GM18951 (cell line): ENCODE measurements at regions not wholly inside any gene's neighbourhood (a gene's known extent, or its start where the extent isn't known, plus 50 kb on each side); places are given as distances from the start of the nearest gene placed in this dataset.
"Not testable (repeated sequence)": the region's sequence is repeated elsewhere in the genome, so short reads cannot be mapped to it uniquely, and the experiment has no call there.

Source experiments
- POLR2A ChIP-seq: IDR thresholded peaks from 4 replicates; pipeline ENCODE4 v1.6.1; 2011; ENCODE audit warnings: mild to moderate bottlenecking; ENCODE audit not compliant: insufficient read length, insufficient read depth; ENCODE audit errors: extremely low read depth
- in situ Hi-C: fragments of 300-500 bp; cut with MboI; formaldehyde crosslinking; loops from one replicate; pipeline ENCODE4 v1.12.0; 2022; ENCODE audit warnings: low sequenced_read_pairs, mixed read lengths, inconsistent platforms; ENCODE audit not compliant: unreplicated experiment

DNA sequence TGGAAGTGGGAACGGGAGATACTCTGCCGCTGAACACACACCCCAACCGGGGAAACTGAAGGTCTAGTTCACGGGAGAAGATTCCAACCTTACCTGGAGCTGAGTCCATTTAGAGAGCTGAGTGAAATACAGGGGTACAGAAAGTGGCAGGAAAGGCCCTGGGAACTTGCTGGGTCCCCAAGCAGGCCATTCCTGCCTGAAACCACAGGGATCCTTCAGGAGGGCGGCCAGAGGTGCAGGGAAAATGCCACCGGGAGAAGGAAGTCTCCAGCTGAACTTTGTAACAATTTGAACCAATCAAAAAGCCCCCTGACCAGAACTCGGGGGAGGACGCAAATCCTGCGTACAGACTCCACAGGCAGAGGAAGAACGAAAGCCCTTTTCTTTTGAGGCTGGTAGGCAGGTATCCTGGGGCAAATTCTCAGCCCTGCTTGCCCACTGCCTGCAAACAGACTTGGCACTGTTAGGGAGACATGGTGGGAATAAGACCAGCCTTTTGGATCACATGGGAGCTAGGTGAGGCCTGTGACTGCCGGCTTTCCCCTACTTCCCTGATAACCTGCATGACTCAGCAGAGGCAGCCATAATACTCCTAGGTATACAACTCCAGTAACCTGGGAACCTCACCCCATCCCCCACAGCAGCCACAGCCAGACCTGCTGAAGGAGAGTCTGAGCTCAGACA lies 170.9 kb downstream of the SEC23A start:
- in situ Hi-C loops: no loop called here
- no peak for TF ChIP-seq POLR2A

DNA sequence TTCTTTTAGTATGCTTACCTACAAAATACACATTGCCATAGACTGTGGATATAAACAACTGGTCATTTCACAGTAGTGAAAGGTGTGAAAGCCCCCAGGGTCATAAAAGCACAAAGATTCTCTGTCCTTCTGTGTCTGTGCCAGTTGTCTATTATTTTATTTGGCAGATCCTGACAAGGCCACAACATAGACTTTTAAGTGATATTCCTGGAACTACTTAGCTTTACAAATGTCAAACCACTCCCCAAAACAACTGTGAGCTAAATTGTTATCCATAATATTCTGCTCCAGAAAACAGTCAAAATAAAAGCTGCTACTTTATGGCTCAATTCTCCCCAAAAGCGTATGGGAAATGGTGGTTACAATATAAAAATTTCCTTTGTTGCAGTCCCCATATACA lies 172.1 kb downstream of the SEC23A start:
- in situ Hi-C loops: no loop called here
- TF ChIP-seq POLR2A: no peak

DNA sequence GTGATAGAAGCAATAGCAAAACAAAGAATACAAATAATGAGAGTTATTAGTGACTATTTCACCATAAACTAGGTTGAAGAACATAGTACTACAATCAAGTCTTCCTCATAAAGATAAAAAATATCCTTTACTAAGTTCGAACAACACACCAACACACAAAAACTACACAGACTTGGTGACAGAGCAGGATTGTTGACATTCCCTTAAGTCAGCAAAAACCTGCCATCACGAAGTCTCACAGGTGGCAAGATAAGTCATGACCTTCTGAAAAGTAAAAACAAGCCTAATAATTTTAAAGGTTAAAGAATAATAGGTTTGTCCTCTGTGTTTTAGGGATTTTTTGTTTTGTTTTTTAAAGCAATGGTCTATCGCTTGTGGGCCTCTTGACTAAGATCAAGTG lies 173.0 kb downstream of the SEC23A start:
- TF ChIP-seq POLR2A: no peak
- in situ Hi-C loops: no loop called here

DNA sequence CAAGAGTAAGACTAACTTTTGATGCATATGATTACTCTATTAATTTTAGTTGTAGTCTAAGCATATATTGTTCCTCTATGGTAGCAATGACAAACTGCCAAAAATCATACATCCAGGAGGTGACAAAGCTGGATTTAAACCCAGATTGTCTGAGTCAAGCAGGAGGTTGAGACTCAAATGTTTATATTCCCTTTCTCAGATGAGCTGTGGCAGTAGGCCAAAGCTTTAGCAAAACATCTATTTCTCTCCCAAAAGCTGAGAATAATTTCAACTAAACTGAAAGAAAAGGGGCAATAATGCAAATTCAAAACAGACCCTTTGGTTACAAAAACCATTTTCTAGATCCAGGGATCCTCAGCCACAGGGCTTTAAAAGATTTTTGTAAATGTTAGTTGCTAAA lies 173.6 kb downstream of the SEC23A start:
- in situ Hi-C loops: no loop called here
- no peak for TF ChIP-seq POLR2A

DNA sequence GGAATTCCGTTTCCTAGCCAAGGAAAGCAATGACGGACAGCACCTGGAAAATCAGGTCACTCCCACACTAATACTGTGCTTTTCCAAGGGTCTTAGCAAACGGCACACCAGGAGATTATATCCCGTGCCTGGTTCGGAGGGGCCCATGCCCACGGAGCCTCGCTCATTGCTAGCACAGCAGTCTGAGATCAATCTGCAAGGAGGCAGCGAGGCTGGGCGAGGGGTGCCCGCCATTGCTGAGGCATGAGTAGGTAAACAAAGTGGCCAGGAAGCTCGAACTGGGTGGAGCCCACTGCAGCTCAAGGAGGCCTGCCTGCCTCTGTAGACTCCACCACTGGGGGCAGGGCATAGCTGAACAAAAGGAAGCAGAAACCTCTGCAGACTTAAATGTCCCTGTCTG lies 181.1 kb downstream of the SEC23A start:
- in situ Hi-C loops: not testable (repeated sequence)

DNA sequence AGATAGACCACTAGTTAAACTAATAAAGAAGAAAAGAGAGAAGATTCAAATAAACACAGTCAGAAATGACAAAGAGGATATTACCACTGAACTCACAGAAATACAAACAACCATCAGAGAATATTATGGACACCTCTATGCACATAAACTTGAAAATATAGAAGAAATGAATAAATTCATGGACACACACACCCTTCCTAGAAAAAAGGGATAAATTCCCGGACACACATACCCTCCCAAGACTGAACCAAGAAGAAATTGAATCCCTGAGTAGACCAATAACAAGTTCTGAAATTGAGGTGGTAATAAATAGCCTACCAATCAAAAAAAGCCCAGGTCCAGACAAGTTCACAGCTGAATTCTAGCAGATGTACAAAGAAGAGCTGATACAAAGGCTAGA lies 187.9 kb downstream of the SEC23A start:
- TF ChIP-seq POLR2A: no peak
- in situ Hi-C loops: no loop called here

DNA sequence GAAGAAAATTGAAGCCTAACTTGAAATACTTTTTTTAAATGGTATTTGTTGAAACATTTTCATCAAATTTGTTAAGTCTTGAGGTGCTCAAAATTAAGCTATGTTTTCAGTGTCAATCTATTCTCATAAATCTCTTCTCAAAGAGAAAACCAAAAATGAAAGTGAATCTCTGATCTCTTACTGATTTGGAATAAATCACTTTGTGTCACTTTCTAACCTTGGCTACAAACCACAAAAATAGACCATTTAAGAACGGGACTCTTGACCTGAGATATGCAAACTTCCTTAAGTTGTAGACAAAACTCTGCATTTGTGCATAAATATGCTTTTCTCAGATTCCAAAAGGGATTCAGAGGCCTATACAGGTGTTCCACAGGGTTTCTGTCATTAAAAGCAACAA lies 192.9 kb downstream of the SEC23A start:
- no peak for TF ChIP-seq POLR2A
- in situ Hi-C loops: no loop called here

DNA sequence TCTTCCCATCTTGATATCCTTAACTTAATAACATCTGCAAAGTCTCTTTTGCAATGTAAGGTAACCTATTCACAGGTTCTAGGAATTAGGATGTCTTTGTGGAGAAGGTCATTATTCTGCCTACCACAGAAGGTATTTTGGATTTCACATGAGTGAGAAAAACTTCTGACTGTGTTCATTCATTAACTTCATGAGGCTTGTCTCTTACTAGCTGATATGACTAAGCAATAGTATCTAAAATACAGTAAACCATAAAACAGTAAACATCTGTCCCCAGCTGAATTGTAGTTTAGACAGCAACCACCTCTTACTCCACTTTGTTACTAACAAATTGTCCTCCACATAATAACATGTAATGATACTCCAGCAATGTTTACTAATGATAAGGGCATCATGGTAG lies 198.1 kb downstream of the SEC23A start:
- in situ Hi-C loops: no loop called here
- TF ChIP-seq POLR2A: no peak

DNA sequence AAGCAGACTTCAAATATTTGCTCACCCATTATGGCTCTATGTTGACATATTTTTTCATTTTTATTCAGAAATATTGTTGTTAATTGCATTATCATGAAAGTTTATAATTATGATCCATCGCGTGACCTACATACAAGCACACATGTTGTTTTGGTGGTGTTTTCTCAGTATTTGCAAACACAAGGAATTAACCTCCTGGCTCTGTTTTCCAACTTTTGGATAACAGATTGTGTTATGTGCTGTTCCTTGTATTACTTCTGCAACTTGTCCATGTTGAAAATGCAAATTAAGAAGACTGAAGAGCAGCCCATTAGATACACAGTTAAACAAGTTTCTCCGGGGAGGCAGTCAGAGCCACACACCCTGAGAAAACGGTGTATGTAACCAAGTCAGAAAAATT lies 201.2 kb downstream of the SEC23A start:
- TF ChIP-seq POLR2A: no peak
- in situ Hi-C loops: no loop called here

DNA sequence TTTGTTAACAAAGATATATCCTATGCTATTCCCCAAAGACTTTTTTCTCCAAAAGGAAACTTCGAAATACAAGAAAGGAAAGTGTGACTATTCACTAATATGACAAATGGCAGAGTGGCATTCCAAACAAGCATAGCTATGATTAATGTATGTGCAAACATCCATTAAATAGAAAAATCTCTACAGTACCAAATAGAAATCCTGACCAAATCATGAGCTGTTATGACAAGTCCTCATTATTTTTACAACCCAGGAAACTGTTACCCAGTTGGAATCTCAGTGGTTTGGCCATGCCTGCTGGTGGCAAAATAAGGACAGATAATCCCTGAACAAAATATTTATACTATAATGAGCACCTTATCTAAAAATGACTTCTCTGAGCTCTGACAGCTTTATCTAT lies 202.1 kb downstream of the SEC23A start:
- in situ Hi-C loops: no loop called here
- TF ChIP-seq POLR2A: no peak

DNA sequence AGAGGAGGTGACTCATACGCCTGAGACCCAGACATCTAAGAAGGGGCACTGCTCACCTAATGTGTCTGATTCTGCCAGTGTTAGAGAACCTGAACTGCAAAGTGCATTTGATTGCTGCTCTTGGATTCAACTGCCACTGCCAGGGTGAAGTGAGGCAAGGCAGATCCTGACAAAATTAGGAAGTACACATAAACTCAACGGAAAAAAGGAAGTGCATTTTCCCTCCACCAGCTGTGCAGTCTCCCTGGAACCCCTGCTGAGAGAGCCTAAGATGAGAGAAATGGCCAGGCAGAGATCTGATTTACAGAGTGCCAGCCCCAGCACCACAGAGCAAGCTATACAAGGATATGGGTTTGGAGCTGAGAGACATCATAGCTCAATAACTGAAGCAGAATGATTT lies 215.3 kb downstream of the SEC23A start:
- in situ Hi-C loops: no loop called here
- TF ChIP-seq POLR2A: no peak

DNA sequence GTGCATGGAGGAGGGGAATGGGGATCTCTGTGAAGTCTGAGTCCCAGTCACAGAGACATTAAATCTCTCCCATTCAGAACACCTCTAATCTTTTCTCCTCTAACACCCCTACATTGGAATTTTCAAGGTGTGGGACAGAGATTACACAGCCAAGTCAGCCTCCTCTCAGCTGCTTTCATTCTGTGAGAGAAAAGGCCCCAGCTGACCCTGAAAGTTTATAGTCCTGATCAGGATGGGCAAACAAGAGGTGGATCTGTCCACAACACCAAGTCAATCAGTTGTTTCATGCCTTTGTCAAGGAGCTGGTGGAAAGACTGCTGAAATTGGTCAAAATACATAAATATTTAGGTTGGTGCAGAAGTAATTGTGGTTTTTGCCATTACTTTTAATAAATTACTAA lies 218.9 kb downstream of the SEC23A start:
- in situ Hi-C loops: no loop called here
- TF ChIP-seq POLR2A: no peak

DNA sequence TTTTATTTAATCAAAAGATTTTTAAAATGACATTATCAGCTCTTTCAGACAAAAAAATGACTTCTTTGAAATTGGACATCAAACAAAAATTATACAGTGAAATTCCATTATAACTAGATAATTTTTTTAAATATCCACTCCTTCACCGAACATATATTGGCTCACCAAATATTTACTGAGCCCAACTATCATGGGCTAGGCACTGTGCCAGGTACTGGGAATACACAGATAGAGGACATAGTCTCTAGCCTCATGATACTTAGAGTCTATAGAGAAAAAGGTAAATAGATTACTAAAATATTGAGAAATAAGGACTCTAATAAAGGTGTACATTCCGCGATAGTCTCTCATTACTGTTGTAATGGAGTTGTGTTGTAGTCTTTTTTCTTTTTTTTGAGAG lies 219.9 kb downstream of the SEC23A start:
- in situ Hi-C loops: no loop called here
- TF ChIP-seq POLR2A: no peak

DNA sequence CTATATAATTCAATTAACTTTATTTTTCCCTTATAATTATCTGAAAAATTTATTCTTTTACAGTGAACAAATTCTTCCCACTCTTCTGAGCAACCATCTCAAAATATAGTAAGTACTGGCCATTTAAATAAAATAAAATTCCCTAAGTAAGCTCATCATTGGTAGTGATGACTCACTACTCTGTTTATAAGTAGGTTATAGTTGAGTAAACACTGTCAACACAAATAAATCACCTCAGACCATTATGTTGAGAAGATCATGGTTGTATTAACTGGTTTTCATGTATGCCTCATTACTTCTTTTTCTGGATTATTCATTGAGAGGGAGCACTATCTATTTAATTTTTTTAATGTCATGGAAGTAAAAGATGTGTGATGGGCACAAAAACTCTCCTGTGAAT lies 220.5 kb downstream of the SEC23A start:
- in situ Hi-C loops: no loop called here
- TF ChIP-seq POLR2A: no peak
